T47D (cell line): ENCODE measurements at regions not wholly inside any gene's neighbourhood (a gene's known extent, or its start where the extent isn't known, plus 50 kb on each side); places are given as distances from the start of the nearest gene placed in this dataset.

Experiments used
- DNase-seq, 2 experiments: peaks; one replicate each; pipeline versions ENCODE4 v3.0.0 to v3.0.0-alpha.2; 2011 to 2012; ENCODE audit warnings: low read depth in 1 of 2, low spot score in 1 of 2
- JUND ChIP-seq: IDR thresholded peaks from 2 replicates; pipeline ENCODE4 v1.6.1; 2012; ENCODE audit warnings: low read depth
- in situ Hi-C: cut with HindIII; loops from 2 replicates; pipeline ENCODE4 v1.10.0; 2016; ENCODE audit warnings: low sequenced_read_pairs, low pct_unique_long_range_greater_than_20kb

GRCh38 chr10:108436096-108436495 lies 1271.6 kb upstream of the SORCS1 start:
- no peak for TF ChIP-seq JUND
- DNase-seq, result no peak
- in situ Hi-C loops, result no loop called here

GRCh38 chr10:108434559-108435252 lies 1270.2 kb upstream of the SORCS1 start:
- TF ChIP-seq JUND, result no peak
- DNase-seq, result no peak
- in situ Hi-C loops, result no loop called here

GRCh38 chr10:108427146-108427545 lies 1262.6 kb upstream of the SORCS1 start:
- in situ Hi-C loops, result no loop called here
- no peak for DNase-seq
- no peak for TF ChIP-seq JUND

- DNase-seq, result no peak
- in situ Hi-C loops, result no loop called here
- no peak for TF ChIP-seq JUND
These were observed 1260.9 kb upstream of the SORCS1 start for GRCh38 chr10:108425283-108425964.

GRCh38 chr10:108424656-108425055 lies 1260.2 kb upstream of the SORCS1 start:
- no peak for DNase-seq
- no peak for TF ChIP-seq JUND
- in situ Hi-C loops, result no loop called here

- TF ChIP-seq JUND, result no peak
- in situ Hi-C loops, result no loop called here
- no peak for DNase-seq
These were observed 1257.8 kb upstream of the SORCS1 start for GRCh38 chr10:108422286-108422685.

- DNase-seq, result no peak
- TF ChIP-seq JUND, result no peak
- in situ Hi-C loops, result no loop called here
These were observed 1256.8 kb upstream of the SORCS1 start for GRCh38 chr10:108421266-108421665.

- in situ Hi-C loops, result no loop called here
- no peak for DNase-seq
- no peak for TF ChIP-seq JUND
These were observed 1249.4 kb upstream of the SORCS1 start for GRCh38 chr10:108413954-108414353.

GRCh38 chr10:108412323-108412722 lies 1247.8 kb upstream of the SORCS1 start:
- no peak for DNase-seq
- in situ Hi-C loops, result no loop called here
- no peak for TF ChIP-seq JUND

GRCh38 chr10:108411894-108412293 lies 1247.4 kb upstream of the SORCS1 start:
- in situ Hi-C loops, result no loop called here
- DNase-seq, result no peak
- TF ChIP-seq JUND, result no peak

- in situ Hi-C loops, result no loop called here
- no peak for TF ChIP-seq JUND
- no peak for DNase-seq
These were observed 1246.7 kb upstream of the SORCS1 start for GRCh38 chr10:108411206-108411605.

GRCh38 chr10:108410236-108410635 lies 1245.7 kb upstream of the SORCS1 start:
- in situ Hi-C loops, result no loop called here

GRCh38 chr10:108409306-108409705 lies 1244.8 kb upstream of the SORCS1 start:
- DNase-seq, result no peak
- in situ Hi-C loops, result no loop called here
- no peak for TF ChIP-seq JUND

More at GRCh38 chr10:108410236-108410635, 1245.7 kb upstream of the SORCS1 start:
- TF ChIP-seq JUND, result no peak
- DNase-seq, result no peak
